Spinal cord (tissue), 9 donors: ENCODE measurements at regions not wholly inside any gene's neighbourhood (a gene's known extent, or its start where the extent isn't known, plus 50 kb on each side); places are given as distances from the start of the nearest gene placed in this dataset.
"Not testable (repeated sequence)": the region's sequence is repeated elsewhere in the genome, so short reads cannot be mapped to it uniquely, and the experiment has no call there.

ENCODE experiments used
- DNase-seq, 6 donors: peaks; one replicate each; pipeline versions ENCODE4 v3.0.0 to v3.0.0-alpha.2; 2013 to 2015; ENCODE audit warnings: low spot score in 6 of 6, low read depth in 4 of 6
- H3K27ac ChIP-seq: one replicate; pipeline ENCODE4 v1.5.1; 2013; ENCODE audit warnings: low read depth, low read length, control low read depth
- H3K27me3 ChIP-seq: one replicate; pipeline ENCODE4 v1.6.1; 2013; ENCODE audit warnings: low read length; ENCODE audit not compliant: control insufficient read depth, insufficient read depth
- H3K36me3 ChIP-seq: one replicate; pipeline ENCODE4 v1.6.1; 2013; ENCODE audit warnings: low read length; ENCODE audit not compliant: control insufficient read depth, insufficient read depth
- H3K4me1 ChIP-seq: one replicate; pipeline ENCODE4 v1.6.1; 2013; ENCODE audit warnings: low read length; ENCODE audit not compliant: control insufficient read depth, insufficient read depth
- H3K4me3 ChIP-seq: one replicate; pipeline ENCODE4 v1.5.1; 2013; ENCODE audit warnings: low read depth, low read length, control low read depth
- H3K9me3 ChIP-seq: one replicate; pipeline ENCODE4 v1.6.1; 2013; ENCODE audit warnings: low read length; ENCODE audit not compliant: control insufficient read depth, insufficient read depth
- WGBS: methylation state at CpG from one replicate; pipeline ENCODE4 v1.1.5; 2013; ENCODE audit warnings: missing lambda C conversion rate; ENCODE audit not compliant: insufficient coverage; 5-methylcytosine and 5-hydroxymethylcytosine counted together
- donor health status: healthy.

DNA sequence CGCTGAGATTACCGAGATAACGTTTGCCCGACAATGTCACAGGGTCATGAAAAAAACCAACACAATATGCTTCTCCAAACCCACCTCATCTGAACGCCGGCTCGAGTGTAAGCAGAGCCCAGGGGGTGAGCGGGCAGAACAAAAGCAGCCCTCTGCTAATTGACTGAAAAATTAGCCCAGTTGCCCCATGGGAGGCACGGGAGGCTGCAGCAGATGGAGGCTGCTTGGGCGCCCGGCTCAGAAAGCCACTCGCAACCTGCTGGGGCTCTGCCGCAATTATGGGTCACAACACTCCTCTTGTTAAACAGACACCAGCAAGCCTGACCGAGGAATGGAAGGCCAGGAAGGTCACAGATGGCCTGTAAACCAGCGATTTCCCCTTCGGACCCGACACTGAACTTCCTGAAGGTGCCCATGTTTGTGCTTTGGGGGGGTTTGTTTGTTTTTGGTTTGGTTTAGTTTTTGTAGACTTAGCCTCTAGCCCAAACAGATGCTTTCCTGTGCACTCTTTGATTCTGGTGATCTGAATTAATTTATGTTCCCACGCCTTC lies 104.6 kb upstream of the IRX1 start:
- no peak for DNase-seq

DNA sequence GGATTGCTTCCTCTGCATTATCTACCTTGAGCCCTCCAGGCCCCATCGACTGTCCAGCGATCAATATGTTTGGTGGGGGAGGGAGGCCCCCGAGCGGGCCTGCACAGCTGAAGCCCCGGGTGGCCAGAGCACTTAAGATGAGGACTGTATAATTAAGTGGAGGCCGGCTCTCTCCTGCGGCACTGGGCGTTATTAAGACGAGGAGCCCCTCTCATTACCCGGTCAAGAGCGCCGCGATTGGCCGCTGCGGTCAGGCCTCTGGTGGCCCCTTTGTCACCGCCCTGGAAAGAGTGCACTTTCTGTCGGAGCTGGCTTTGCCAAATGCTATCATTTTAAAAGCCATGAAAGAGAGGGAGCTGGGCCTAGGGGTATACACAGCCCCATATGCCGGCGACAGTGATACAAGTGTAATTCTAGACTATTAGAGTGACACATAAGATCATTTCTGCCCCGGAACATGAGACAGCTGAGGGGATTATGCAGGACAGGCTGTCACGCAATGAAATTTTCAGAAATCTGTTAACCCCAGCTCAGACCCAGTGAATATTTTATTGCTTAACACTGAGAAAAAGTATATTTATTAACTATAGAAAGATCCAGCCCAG lies 106.3 kb upstream of the IRX1 start:
- DNase-seq, result peak in 1 of 6 donors; percentile 24
- Histone ChIP-seq H3K36me3 (no peaks in the 10 kb centered on the region), H3K4me1 (peaks cover 10% of the 10 kb centered on the region), H3K9me3 (no peaks in the 10 kb centered on the region), H3K27ac (no peak overlapping the region), H3K27me3 (peaks cover 6% of the 10 kb centered on the region), H3K4me3 (no peak overlapping the region)
- WGBS, result 19% methylated on average over 17 of the region's 21 CpGs

More for the DNA sequence above, 104.6 kb upstream of the IRX1 start:
- peaks cover 10% of the 10 kb centered on the region for H3K4me1 ChIP-seq
- 74% methylated on average over 17 of the region's 18 CpGs for WGBS
- H3K36me3 ChIP-seq, result no peaks in the 10 kb centered on the region
- no peak overlapping the region for H3K4me3 ChIP-seq
- H3K27me3 ChIP-seq, result peaks cover 6% of the 10 kb centered on the region
- no peak overlapping the region for H3K27ac ChIP-seq
- H3K9me3 ChIP-seq, result no peaks in the 10 kb centered on the region

DNA sequence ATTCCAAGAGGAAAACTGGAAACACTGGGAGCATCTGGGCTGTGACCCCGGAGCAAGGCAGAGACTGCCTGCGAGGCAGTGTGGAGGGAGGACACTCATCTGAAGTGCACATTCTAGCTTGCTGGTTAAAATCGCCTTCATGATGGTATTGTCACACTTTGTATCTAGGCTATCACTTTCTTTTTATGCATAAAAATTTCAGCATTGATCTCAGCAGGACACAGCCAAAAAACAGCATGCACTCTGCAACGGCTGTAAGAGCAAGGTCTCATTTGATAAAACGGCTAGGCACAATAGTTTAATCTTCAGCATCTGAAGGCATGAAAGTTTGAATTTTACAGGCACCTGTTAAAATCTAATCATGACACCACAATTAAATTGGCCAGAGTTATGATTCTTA lies 110.8 kb upstream of the IRX1 start:
- 79% methylated on average over 3 of the region's 5 CpGs for WGBS
- no peaks in the 10 kb centered on the region for H3K36me3 ChIP-seq

DNA sequence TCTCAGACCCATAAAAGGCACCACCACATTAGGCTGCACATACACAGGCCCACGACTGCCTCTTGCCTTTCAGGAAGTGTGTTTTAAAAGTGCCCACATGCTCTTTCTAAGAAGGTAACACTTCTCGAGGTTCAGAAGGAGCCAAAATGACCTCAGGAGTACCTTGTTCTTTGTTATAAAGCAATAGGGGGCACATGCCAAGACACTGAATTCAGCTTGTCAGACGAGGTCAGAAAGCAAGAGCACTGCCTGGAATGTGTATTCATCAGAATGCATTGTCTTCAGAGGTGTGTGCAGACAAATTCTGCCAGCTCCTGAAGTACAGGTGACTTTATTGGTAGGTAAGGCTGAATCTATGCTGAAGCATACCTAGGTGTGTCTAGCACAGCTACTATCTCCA lies 114.5 kb upstream of the IRX1 start:
- no peaks in the 10 kb centered on the region for H3K27me3 ChIP-seq
- 26% methylated on average over 2 of the region's 3 CpGs for WGBS
- H3K9me3 ChIP-seq, result no peaks in the 10 kb centered on the region
- no peak for DNase-seq
- no peak overlapping the region for H3K4me3 ChIP-seq
- H3K4me1 ChIP-seq, result no peaks in the 10 kb centered on the region
- H3K27ac ChIP-seq, result no peak overlapping the region
- H3K36me3 ChIP-seq, result no peaks in the 10 kb centered on the region

More for the DNA sequence above, 110.8 kb upstream of the IRX1 start:
- DNase-seq, result peak in 1 of 6 donors; percentile 23
- H3K4me1 ChIP-seq, result peaks cover 4% of the 10 kb centered on the region
- no peaks in the 10 kb centered on the region for H3K9me3 ChIP-seq
- H3K27me3 ChIP-seq, result peaks cover 2% of the 10 kb centered on the region
- no peak overlapping the region for H3K4me3 ChIP-seq
- H3K27ac ChIP-seq, result no peak overlapping the region

DNA sequence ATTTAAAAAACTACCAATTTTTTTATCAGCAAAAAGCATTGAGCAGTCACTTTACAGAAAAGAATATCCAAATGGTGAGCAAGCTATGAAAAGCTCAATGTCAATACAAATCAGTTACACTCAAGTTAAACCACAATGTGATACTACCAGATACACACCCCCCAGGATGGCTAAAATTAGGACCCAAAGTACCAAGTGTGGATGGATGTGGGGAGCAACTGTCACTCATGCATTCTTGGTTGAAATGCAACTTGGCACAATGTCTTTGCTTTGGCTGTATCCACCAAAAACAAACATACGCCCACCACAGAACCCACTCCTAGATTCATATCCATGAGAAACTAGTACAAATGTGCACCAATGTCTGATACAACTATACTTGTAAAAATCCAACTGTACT lies 120.0 kb upstream of the IRX1 start:
- Histone ChIP-seq H3K9me3 (peaks cover 2% of the 10 kb centered on the region), H3K36me3 (no peaks in the 10 kb centered on the region), H3K27ac (no peak overlapping the region), H3K4me1 (no peaks in the 10 kb centered on the region), H3K27me3 (no peaks in the 10 kb centered on the region), H3K4me3 (no peak overlapping the region)
- DNase-seq, result no peak
- WGBS, result no CpG with 5 or more reads among the region's 1 CpG

DNA sequence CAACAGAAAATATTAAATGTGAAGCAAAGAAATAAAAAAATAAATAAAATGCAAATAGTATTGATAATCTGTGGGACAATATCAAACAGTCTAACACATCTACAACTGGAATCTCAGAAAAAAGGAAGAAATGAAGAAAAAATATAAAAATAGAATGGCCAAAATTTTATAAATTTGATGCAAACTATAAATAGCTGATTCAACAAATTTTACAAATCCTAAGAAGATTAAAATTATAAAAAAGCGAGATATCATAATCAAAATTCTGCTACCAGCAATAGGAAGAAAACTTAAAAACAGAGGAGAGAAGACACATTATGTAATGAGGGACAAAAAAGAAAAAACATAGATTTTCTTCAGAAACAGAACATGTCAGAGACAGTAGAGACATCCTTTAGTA lies 129.2 kb upstream of the IRX1 start:
- Histone ChIP-seq H3K36me3 (no peaks in the 10 kb centered on the region), H3K27ac (no peak overlapping the region), H3K4me3 (no peak overlapping the region), H3K27me3 (no peaks in the 10 kb centered on the region), H3K4me1 (no peaks in the 10 kb centered on the region), H3K9me3 (no peaks in the 10 kb centered on the region)
- WGBS, result no CpG with 5 or more reads among the region's 1 CpG
- DNase-seq, result no peak

DNA sequence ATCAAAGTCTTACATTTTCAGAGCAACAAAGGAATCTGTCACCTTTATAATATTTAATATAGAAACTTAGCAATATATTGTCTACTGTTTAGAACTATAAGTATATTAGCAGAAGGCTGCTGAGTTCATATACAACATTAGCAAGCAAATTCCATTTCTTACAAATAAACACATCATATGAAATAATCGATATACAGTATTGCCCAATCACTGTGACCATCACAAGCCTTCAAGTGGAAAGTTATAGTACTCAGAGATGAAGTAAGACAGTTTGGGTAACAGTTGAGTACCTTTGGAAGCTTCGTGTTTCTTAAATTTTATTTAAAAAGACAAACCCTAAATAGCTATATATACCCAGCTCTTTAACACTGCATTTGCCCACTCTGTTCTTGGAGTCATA lies 135.2 kb upstream of the IRX1 start:
- Histone ChIP-seq H3K27me3 (no peaks in the 10 kb centered on the region), H3K4me3 (no peak overlapping the region), H3K9me3 (no peaks in the 10 kb centered on the region), H3K27ac (no peak overlapping the region), H3K36me3 (no peaks in the 10 kb centered on the region), H3K4me1 (peaks cover 4% of the 10 kb centered on the region)
- WGBS, result no CpG with 5 or more reads among the region's 2 CpGs
- no peak for DNase-seq

DNA sequence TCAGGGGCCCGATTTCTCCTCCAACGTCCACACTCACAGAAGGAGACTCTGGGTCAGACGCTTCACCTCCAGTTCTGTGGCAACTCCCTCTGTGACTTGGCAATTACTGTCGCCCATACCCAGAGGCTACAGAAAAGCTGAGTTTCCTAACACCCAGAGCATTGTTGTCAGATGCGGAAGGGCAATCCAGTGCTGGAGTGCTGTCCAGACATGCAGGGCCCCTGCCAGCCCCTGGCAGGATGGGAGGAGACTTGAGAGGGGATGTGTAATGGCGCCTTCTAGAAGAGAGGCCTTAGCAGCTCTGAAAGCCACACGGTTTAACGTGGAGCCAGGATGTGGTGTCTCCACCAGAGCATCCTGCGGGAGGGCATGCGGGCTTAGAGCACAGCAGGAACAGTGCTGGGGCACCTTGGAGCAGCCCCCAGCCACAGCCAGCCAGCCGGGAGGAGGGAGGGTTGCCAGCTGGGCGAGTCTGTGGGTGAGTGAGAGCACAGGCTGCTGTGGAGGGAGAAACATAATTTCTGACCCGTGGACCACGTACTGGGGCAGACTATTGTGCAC lies 139.4 kb upstream of the IRX1 start:
- H3K4me3 ChIP-seq, result no peak overlapping the region
- no peak overlapping the region for H3K27ac ChIP-seq
- H3K27me3 ChIP-seq, result no peaks in the 10 kb centered on the region
- DNase-seq, result no peak
- peaks cover 4% of the 10 kb centered on the region for H3K4me1 ChIP-seq
- H3K36me3 ChIP-seq, result no peaks in the 10 kb centered on the region
- 76% methylated on average over 14 of the region's 14 CpGs for WGBS
- H3K9me3 ChIP-seq, result no peaks in the 10 kb centered on the region

DNA sequence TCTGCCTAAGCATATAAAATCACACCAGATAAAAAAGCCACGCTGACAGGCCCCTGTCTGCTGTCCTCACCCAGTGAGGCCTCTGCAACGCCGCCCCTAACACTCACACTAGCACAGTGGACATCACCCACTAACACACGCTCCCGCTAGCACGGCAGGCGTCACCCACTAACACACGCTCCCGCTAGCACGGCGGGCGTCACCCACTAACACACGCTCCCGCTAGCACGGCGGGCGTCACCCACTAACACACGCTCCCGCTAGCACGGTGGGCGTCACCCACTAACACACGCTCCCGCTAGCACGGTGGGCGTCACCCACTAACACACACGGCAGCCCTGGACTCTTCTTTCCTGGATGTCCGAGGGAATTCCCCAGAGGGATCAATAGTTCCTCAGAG lies 141.6 kb upstream of the IRX1 start:
- 94% methylated on average over 18 of the region's 27 CpGs for WGBS
- not testable (repeated sequence) for H3K36me3 ChIP-seq, H3K27ac ChIP-seq

DNA sequence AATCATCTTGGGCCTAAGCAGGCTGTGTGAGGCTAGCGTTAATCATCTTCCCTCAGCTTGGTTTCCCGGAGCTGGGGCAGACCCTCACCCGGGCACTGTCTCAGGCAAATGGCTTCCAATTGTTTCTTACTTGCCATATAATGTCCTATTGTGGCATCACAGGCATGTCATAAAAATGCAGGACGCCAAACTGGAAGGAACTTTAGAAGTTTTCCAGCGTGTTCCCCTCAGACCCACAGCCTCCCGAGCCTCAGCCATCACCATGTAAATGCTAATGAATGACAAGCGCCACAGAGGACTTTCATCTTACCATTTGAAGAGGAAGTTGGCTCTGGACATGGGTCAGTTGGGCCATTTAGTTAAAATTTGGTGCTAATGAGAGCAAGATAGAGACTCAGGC lies 143.0 kb upstream of the IRX1 start:
- 92% methylated on average over 5 of the region's 7 CpGs for WGBS
- Histone ChIP-seq H3K27ac (no peak overlapping the region), H3K4me3 (no peak overlapping the region), H3K36me3 (no peaks in the 10 kb centered on the region), H3K27me3 (no peaks in the 10 kb centered on the region), H3K4me1 (peaks cover 4% of the 10 kb centered on the region), H3K9me3 (no peaks in the 10 kb centered on the region)
- DNase-seq, result no peak

More for the DNA sequence above, 141.6 kb upstream of the IRX1 start:
- H3K4me3 ChIP-seq, H3K9me3 ChIP-seq, H3K27me3 ChIP-seq, H3K4me1 ChIP-seq, DNase-seq: not testable (repeated sequence)
